ENCODE measurements at regions not wholly inside any gene's neighbourhood (a gene's known extent, or its start where the extent isn't known, plus 50 kb on each side); places are given as distances from the start of the nearest gene placed in this dataset.
"Not testable (repeated sequence)": the region's sequence is repeated elsewhere in the genome, so short reads cannot be mapped to it uniquely, and the experiment has no call there.

- H3K36me3 ChIP-seq, result no peaks in the 10 kb centered on the region
- H3K4me1 ChIP-seq, result peaks cover 7 to 30% (median 17%) of the 10 kb centered on the region in 4 donors
- no peak overlapping the region for H3K4me3 ChIP-seq
- H3K27ac ChIP-seq, result peak overlapping the region in 1 of 4 donors; percentile 37
- WGBS, 2 donors, result 76 to 81% methylated on average over 3 of the region's 3 CpGs
- H3K27me3 ChIP-seq, result no peaks in the 10 kb centered on the region
- ATAC-seq (ENCODE audit: low FRiP score in 2 of 2), result no peak
- H3K9me3 ChIP-seq, result no peaks in the 10 kb centered on the region
- no peak for DNase-seq
- no peak for TF ChIP-seq POLR2A (IDR thresholded peaks at IDR 0.05)
- TF ChIP-seq POLR2AphosphoS5 (IDR thresholded peaks at IDR 0.05), result no peak
- TF ChIP-seq EP300 (IDR thresholded peaks at IDR 0.05), result no peak
- TF ChIP-seq CTCF (IDR thresholded peaks at IDR 0.05), result no peak
These were observed 63.3 kb upstream of the ME3 start for GRCh38 chr11:86735451-86736290.

DNA sequence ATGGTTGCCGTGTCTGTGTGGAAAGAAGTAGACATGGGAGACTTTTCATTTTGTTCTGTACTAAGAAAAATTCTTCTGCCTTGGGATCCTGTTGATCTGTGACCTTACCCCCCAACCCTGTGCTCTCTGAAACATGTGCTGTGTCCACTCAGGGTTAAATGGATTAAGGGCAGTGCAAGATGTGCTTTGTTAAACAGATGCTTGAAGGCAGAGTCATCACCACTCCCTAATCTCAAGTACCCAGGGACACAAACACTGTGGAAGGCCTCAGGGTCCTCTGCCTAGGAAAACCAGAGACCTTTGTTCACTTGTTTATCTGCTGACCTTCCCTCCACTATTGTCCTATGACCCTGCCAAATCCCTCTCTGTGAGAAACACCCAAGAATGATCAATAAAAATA is 60.3 kb upstream of the ME3 start:
- peaks cover 0 to 15% (median 3%) of the 10 kb centered on the region in 4 donors for H3K4me1 ChIP-seq
- no CpG with 5 or more reads among the region's 1 CpG for WGBS, 2 donors
- not testable (repeated sequence) for H3K27me3 ChIP-seq; ATAC-seq (ENCODE audit: low FRiP score in 2 of 2); DNase-seq; H3K9me3 ChIP-seq; H3K36me3 ChIP-seq; H3K4me3 ChIP-seq; H3K27ac ChIP-seq

- not testable (repeated sequence) for H3K27ac ChIP-seq; ATAC-seq (ENCODE audit: low FRiP score in 2 of 2); H3K36me3 ChIP-seq; H3K27me3 ChIP-seq; H3K9me3 ChIP-seq; H3K4me3 ChIP-seq
- peaks cover 0 to 11% (median 1%) of the 10 kb centered on the region in 4 donors for H3K4me1 ChIP-seq
- WGBS, 2 donors, result 96% methylated on average over 11 of the region's 27 CpGs; no CpG with 5 or more reads in 1 of the 2 donors
- DNase-seq, result peak in 1 of 2 donors; percentile 43
These were observed 59.9 kb upstream of the ME3 start for GRCh38 chr11:86732286-86732685.

GRCh38 chr11:86729576-86729975 is 57.2 kb upstream of the ME3 start:
- not testable (repeated sequence) for H3K4me1 ChIP-seq; DNase-seq; H3K9me3 ChIP-seq; H3K27ac ChIP-seq; H3K27me3 ChIP-seq; H3K36me3 ChIP-seq; ATAC-seq (ENCODE audit: low FRiP score in 2 of 2); H3K4me3 ChIP-seq
- WGBS, 2 donors, result 86 to 89% methylated on average over 1 of the region's 1 CpG

DNA sequence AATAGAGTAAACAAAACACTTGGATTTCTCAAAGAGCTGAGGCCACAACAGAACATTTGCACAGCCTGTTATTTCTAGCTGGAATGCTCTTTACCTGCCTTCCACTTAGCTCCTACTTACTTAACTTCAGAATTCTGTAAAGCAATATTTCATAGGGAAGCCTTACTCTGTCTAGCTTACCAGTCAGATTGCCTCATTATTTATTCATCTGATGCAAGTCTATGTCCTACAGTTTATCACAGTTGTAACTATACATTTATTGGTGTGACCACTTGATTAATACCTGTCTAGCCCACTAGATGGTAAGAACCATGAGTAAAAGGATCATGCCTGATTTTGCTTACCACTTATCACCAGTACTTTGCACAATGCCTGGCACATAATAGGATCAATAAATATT is 56.1 kb upstream of the ME3 start:
- Histone ChIP-seq H3K9me3 (peaks cover 0 to under 1% (median 0%) of the 10 kb centered on the region in 4 donors), H3K36me3 (no peaks in the 10 kb centered on the region), H3K27ac (no peak overlapping the region), H3K27me3 (no peaks in the 10 kb centered on the region), H3K4me3 (no peak overlapping the region), H3K4me1 (no peaks in the 10 kb centered on the region)
- DNase-seq (no peak), ATAC-seq (ENCODE audit: low FRiP score in 2 of 2) (no peak)
- no peak for TF ChIP-seq POLR2AphosphoS5 (IDR thresholded peaks at IDR 0.05)
- TF ChIP-seq POLR2A (IDR thresholded peaks at IDR 0.05), result no peak
- no peak for TF ChIP-seq EP300 (IDR thresholded peaks at IDR 0.05)
- no peak for TF ChIP-seq CTCF (IDR thresholded peaks at IDR 0.05)

DNA sequence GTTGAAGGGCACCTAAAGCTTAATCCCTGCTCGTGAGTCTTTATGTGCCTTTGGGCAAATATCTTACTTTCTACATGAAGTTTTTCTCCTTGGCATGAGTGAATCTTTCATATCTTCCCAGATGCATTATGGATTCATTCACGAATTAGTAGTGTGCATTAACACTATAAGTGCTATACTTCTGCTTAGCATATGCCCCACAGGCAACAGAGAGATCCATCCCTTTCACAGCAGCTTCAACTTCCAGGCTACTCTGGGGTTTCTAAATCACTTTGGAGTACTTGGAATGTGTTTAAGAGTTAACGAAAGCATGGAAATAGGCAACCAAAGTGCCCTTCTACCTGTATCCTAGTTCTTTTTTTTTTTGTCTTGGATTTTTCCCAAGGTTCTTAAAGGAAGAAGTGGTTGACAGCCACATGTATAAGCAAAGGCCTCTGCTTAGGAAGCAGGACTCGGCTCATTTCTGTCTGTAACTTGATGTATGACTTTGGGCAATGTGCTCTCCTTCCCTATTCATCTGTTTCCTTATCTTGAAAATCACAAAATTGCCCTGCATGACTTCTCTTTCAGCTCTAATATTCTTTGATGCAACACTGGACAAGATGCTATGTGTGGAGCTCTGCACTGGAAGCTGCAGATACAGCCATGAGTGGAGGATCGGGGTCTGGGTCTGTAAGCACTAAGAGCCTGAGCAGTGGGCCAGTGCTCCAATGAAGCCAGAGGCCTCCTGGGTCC is 54.5 kb upstream of the ME3 start:
- ATAC-seq (ENCODE audit: low FRiP score in 2 of 2) (no peak), DNase-seq (no peak)
- no peaks in the 10 kb centered on the region for H3K27me3 ChIP-seq
- TF ChIP-seq CTCF (IDR thresholded peaks at IDR 0.05) (no peak), POLR2A (IDR thresholded peaks at IDR 0.05) (no peak), POLR2AphosphoS5 (IDR thresholded peaks at IDR 0.05) (no peak), EP300 (IDR thresholded peaks at IDR 0.05) (no peak)
- no peaks in the 10 kb centered on the region for H3K4me1 ChIP-seq
- 59 to 77% methylated on average over 5 of the region's 5 CpGs for WGBS, 2 donors
- H3K36me3 ChIP-seq, result no peaks in the 10 kb centered on the region
- H3K9me3 ChIP-seq, result peaks cover 0 to 9% (median 3%) of the 10 kb centered on the region in 4 donors
- no peak overlapping the region for H3K4me3 ChIP-seq
- H3K27ac ChIP-seq, result no peak overlapping the region

Data from upper lobe of left lung (tissue), 6 donors.